Fibroblast of lung (primary cell): ENCODE measurements at regions not wholly inside any gene's neighbourhood (a gene's known extent, or its start where the extent isn't known, plus 50 kb on each side); places are given as distances from the start of the nearest gene placed in this dataset.

Source experiments
- CTCF ChIP-seq, 2 donors: IDR thresholded peaks in 1 of 2; conservative IDR thresholded peaks in 1 of 2; 1 replicate in 1 of 2; 2 replicates in 1 of 2; pipeline ENCODE4 v1.5.1; 2011 to 2012; ENCODE audit warnings: low read length in 2 of 2, control low read depth in 1 of 2, inconsistent platforms in 1 of 2, low read depth in 1 of 2, mild to moderate bottlenecking in 1 of 2
- EZH2 ChIP-seq: IDR thresholded peaks from 2 replicates; pipeline ENCODE4 v1.5.1; 2012; ENCODE audit warnings: low read length, control low read depth, mild to moderate bottlenecking; ENCODE audit errors: missing control alignments

GRCh38 chr6:160917572-160917971 lies 74.0 kb upstream of the MAP3K4 start:
- TF ChIP-seq CTCF (conservative IDR thresholded peaks at IDR 0.05 in 1 of 2, IDR thresholded peaks at IDR 0.05 in 1 of 2; ENCODE audit: low read depth in 1 of 2, low read length in 2 of 2) (no peak), EZH2 (no peak)
